Esophagus squamous epithelium (tissue), 4 donors: ENCODE measurements at regions not wholly inside any gene's neighbourhood (a gene's known extent, or its start where the extent isn't known, plus 50 kb on each side); places are given as distances from the start of the nearest gene placed in this dataset.

Experiments
- POLR2A ChIP-seq, 4 donors: fragments of 450-650 bp; IDR thresholded peaks; one replicate each; pipeline ENCODE4 v1.6.1; 2017; ENCODE audit warnings: antibody characterized with exemption in 4 of 4, mild to moderate bottlenecking in 4 of 4, moderate library complexity in 3 of 4
- TF ChIP-seq, protein P1 (sequence below), 6 experiments: fragments of 450-650 bp in 4 of 6; fragments of 200-600 bp in 2 of 6; sonication (generic) in 2 of 6; IDR thresholded peaks; one replicate each; pipeline ENCODE4 v1.5.1; 2016 to 2019; ENCODE audit warnings: antibody characterized with exemption in 6 of 6, mild to moderate bottlenecking in 4 of 6, moderate library complexity in 4 of 6

DNA sequence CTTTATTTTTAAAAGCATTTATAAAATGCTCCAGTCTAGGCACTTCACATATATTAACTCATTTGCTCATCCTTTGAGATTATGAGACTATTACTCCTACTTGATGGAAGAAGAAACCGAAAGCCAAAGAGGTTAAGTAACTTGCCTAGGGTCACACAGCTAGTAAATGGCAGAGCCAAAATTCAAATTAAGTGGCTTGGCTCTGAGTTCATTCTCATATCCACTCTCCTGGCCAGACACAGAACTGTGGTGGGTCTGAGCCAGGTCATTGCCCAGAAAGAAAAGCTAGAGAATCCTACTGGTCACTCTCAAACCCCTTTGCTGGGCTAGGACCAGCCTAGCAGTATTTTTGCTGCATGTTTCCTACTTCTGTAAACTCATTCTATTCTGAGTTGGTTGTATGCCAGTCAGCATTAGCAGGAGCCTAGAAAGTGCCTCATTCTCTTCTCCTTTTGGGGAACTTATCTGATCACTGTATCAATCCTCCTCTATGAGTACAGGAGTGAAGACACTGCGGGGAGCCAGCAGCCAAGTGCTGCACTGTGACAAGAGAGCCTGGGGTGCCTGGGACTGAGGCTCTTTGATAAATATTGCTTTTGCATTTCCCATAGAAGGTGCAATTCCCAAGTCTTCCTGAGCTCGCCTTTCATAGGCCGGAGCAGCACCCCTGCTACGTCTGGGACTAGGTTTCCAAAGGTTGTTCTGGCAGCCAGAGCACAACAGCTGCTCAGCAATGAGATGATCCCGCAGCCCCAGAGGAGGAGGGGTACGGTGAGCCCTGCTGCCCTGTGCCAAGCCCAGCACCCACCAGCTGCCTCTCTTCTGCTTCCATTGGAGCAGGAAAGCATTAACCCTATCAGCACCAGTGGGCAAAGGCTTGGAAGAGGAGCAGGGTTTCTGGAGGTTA, 728.3 kb downstream of the MAFB start:
- TF ChIP-seq, protein P1, sequence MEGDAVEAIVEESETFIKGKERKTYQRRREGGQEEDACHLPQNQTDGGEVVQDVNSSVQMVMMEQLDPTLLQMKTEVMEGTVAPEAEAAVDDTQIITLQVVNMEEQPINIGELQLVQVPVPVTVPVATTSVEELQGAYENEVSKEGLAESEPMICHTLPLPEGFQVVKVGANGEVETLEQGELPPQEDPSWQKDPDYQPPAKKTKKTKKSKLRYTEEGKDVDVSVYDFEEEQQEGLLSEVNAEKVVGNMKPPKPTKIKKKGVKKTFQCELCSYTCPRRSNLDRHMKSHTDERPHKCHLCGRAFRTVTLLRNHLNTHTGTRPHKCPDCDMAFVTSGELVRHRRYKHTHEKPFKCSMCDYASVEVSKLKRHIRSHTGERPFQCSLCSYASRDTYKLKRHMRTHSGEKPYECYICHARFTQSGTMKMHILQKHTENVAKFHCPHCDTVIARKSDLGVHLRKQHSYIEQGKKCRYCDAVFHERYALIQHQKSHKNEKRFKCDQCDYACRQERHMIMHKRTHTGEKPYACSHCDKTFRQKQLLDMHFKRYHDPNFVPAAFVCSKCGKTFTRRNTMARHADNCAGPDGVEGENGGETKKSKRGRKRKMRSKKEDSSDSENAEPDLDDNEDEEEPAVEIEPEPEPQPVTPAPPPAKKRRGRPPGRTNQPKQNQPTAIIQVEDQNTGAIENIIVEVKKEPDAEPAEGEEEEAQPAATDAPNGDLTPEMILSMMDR (IDR thresholded peaks at IDR 0.05) = no peak
- TF ChIP-seq POLR2A (IDR thresholded peaks at IDR 0.05) = no peak
